ENCODE measurements at regions not wholly inside any gene's neighbourhood (a gene's known extent, or its start where the extent isn't known, plus 50 kb on each side); places are given as distances from the start of the nearest gene placed in this dataset.

DNA sequence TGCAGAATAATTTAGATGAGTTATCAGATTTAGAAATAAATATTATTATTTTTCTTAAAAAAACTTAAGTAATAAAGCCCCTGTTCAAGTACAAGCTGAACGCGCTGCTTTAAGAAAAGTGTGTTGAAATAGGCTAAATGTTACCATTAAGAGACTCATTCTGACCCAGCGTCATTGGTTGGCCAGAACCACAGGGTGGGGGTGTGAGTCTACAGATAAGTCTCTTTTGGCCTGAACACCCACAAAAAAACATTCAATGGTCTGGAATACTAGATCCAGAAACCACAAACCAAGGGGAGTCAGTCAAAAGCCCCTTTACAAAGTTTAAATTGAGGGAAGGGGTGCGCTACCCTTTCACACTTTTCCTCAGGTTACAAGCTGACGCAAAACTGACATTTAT is 776.1 kb downstream of the KCNJ2 start:
- TF ChIP-seq, protein P1, sequence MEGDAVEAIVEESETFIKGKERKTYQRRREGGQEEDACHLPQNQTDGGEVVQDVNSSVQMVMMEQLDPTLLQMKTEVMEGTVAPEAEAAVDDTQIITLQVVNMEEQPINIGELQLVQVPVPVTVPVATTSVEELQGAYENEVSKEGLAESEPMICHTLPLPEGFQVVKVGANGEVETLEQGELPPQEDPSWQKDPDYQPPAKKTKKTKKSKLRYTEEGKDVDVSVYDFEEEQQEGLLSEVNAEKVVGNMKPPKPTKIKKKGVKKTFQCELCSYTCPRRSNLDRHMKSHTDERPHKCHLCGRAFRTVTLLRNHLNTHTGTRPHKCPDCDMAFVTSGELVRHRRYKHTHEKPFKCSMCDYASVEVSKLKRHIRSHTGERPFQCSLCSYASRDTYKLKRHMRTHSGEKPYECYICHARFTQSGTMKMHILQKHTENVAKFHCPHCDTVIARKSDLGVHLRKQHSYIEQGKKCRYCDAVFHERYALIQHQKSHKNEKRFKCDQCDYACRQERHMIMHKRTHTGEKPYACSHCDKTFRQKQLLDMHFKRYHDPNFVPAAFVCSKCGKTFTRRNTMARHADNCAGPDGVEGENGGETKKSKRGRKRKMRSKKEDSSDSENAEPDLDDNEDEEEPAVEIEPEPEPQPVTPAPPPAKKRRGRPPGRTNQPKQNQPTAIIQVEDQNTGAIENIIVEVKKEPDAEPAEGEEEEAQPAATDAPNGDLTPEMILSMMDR (IDR thresholded peaks at IDR 0.05), result no peak
- TF ChIP-seq, protein P2, sequence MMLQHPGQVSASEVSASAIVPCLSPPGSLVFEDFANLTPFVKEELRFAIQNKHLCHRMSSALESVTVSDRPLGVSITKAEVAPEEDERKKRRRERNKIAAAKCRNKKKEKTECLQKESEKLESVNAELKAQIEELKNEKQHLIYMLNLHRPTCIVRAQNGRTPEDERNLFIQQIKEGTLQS (CRISPR knock-in tag; conservative IDR thresholded peaks at IDR 0.05), result no peak
- TF ChIP-seq, protein P3, sequence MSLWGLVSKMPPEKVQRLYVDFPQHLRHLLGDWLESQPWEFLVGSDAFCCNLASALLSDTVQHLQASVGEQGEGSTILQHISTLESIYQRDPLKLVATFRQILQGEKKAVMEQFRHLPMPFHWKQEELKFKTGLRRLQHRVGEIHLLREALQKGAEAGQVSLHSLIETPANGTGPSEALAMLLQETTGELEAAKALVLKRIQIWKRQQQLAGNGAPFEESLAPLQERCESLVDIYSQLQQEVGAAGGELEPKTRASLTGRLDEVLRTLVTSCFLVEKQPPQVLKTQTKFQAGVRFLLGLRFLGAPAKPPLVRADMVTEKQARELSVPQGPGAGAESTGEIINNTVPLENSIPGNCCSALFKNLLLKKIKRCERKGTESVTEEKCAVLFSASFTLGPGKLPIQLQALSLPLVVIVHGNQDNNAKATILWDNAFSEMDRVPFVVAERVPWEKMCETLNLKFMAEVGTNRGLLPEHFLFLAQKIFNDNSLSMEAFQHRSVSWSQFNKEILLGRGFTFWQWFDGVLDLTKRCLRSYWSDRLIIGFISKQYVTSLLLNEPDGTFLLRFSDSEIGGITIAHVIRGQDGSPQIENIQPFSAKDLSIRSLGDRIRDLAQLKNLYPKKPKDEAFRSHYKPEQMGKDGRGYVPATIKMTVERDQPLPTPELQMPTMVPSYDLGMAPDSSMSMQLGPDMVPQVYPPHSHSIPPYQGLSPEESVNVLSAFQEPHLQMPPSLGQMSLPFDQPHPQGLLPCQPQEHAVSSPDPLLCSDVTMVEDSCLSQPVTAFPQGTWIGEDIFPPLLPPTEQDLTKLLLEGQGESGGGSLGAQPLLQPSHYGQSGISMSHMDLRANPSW (CRISPR knock-in tag; conservative IDR thresholded peaks at IDR 0.05; ENCODE audit: low read depth), result no peak
- TF ChIP-seq, protein P4, sequence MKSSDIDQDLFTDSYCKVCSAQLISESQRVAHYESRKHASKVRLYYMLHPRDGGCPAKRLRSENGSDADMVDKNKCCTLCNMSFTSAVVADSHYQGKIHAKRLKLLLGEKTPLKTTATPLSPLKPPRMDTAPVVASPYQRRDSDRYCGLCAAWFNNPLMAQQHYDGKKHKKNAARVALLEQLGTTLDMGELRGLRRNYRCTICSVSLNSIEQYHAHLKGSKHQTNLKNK (CRISPR knock-in tag; IDR thresholded peaks at IDR 0.05), result no peak
- no peak for TF ChIP-seq FOXK1 (CRISPR knock-in tag; IDR thresholded peaks at IDR 0.05)
- TF ChIP-seq, protein P5, sequence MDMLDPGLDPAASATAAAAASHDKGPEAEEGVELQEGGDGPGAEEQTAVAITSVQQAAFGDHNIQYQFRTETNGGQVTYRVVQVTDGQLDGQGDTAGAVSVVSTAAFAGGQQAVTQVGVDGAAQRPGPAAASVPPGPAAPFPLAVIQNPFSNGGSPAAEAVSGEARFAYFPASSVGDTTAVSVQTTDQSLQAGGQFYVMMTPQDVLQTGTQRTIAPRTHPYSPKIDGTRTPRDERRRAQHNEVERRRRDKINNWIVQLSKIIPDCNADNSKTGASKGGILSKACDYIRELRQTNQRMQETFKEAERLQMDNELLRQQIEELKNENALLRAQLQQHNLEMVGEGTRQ (CRISPR knock-in tag; IDR thresholded peaks at IDR 0.05), result no peak
- TF ChIP-seq NFE2L1 (CRISPR knock-in tag; IDR thresholded peaks at IDR 0.05), result no peak
- TF ChIP-seq ZBTB21 (CRISPR knock-in tag; IDR thresholded peaks at IDR 0.05; ENCODE audit: borderline replicate concordance), result no peak
- TF ChIP-seq, protein P6, sequence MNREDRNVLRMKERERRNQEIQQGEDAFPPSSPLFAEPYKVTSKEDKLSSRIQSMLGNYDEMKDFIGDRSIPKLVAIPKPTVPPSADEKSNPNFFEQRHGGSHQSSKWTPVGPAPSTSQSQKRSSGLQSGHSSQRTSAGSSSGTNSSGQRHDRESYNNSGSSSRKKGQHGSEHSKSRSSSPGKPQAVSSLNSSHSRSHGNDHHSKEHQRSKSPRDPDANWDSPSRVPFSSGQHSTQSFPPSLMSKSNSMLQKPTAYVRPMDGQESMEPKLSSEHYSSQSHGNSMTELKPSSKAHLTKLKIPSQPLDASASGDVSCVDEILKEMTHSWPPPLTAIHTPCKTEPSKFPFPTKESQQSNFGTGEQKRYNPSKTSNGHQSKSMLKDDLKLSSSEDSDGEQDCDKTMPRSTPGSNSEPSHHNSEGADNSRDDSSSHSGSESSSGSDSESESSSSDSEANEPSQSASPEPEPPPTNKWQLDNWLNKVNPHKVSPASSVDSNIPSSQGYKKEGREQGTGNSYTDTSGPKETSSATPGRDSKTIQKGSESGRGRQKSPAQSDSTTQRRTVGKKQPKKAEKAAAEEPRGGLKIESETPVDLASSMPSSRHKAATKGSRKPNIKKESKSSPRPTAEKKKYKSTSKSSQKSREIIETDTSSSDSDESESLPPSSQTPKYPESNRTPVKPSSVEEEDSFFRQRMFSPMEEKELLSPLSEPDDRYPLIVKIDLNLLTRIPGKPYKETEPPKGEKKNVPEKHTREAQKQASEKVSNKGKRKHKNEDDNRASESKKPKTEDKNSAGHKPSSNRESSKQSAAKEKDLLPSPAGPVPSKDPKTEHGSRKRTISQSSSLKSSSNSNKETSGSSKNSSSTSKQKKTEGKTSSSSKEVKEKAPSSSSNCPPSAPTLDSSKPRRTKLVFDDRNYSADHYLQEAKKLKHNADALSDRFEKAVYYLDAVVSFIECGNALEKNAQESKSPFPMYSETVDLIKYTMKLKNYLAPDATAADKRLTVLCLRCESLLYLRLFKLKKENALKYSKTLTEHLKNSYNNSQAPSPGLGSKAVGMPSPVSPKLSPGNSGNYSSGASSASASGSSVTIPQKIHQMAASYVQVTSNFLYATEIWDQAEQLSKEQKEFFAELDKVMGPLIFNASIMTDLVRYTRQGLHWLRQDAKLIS (CRISPR knock-in tag; IDR thresholded peaks at IDR 0.05; ENCODE audit: borderline replicate concordance), result no peak
- no peak for TF ChIP-seq CREB1 (CRISPR knock-in tag; IDR thresholded peaks at IDR 0.05)
